ENCODE measurements at regions not wholly inside any gene's neighbourhood (a gene's known extent, or its start where the extent isn't known, plus 50 kb on each side); places are given as distances from the start of the nearest gene placed in this dataset.

DNA sequence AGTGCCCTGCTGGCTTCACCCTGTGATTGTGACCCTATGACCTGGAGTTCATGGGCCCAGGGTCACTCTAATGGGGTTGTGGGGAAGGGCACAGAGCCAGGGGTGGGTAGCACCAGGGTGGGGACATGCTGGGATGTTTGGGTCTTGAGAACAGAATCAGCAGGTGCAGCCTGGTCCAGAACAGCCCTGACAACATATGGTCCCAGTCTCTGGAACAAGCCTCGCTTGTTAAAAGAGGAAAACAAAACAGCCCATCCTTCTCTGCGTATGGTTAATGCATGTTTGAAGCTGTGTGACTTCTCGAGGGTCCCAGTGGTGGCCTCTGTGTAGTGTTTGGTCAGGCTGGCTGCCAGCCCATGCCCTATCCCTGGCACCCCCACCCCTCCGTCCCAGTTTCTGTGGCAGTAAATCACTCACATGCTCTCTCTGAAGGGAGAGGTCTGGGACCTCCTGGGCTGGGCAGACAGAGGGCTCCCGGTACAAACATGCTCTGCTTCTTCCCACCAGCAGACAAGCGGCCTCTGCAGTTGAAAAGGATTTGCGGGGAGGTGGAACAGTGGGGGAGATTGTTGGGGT is 79.4 kb downstream of the FAM241B start:
- TF ChIP-seq POLR2A (IDR thresholded peaks at IDR 0.05) = no peak
- TF ChIP-seq, protein P1, sequence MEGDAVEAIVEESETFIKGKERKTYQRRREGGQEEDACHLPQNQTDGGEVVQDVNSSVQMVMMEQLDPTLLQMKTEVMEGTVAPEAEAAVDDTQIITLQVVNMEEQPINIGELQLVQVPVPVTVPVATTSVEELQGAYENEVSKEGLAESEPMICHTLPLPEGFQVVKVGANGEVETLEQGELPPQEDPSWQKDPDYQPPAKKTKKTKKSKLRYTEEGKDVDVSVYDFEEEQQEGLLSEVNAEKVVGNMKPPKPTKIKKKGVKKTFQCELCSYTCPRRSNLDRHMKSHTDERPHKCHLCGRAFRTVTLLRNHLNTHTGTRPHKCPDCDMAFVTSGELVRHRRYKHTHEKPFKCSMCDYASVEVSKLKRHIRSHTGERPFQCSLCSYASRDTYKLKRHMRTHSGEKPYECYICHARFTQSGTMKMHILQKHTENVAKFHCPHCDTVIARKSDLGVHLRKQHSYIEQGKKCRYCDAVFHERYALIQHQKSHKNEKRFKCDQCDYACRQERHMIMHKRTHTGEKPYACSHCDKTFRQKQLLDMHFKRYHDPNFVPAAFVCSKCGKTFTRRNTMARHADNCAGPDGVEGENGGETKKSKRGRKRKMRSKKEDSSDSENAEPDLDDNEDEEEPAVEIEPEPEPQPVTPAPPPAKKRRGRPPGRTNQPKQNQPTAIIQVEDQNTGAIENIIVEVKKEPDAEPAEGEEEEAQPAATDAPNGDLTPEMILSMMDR (IDR thresholded peaks at IDR 0.05) = no peak
- ATAC-seq = no peak
- Histone ChIP-seq H3K27me3 (no peaks in the 10 kb centered on the region), H3K4me1 (no peaks in the 10 kb centered on the region), H3K4me3 (no peak overlapping the region), H3K9me3 (no peaks in the 10 kb centered on the region), H3K27ac (no peak overlapping the region), H3K36me3 (replicated peaks in 1 of 2; ENCODE audit: insufficient read depth in 1 of 2, low read depth in 2 of 2) (no peaks in the 10 kb centered on the region)
- intact Hi-C loops (cut with DNase I) = no loop called here
- DNase-seq = no peak
- WGBS, 2 donors = 37 to 74% methylated on average over 6 of the region's 7 CpGs

DNA sequence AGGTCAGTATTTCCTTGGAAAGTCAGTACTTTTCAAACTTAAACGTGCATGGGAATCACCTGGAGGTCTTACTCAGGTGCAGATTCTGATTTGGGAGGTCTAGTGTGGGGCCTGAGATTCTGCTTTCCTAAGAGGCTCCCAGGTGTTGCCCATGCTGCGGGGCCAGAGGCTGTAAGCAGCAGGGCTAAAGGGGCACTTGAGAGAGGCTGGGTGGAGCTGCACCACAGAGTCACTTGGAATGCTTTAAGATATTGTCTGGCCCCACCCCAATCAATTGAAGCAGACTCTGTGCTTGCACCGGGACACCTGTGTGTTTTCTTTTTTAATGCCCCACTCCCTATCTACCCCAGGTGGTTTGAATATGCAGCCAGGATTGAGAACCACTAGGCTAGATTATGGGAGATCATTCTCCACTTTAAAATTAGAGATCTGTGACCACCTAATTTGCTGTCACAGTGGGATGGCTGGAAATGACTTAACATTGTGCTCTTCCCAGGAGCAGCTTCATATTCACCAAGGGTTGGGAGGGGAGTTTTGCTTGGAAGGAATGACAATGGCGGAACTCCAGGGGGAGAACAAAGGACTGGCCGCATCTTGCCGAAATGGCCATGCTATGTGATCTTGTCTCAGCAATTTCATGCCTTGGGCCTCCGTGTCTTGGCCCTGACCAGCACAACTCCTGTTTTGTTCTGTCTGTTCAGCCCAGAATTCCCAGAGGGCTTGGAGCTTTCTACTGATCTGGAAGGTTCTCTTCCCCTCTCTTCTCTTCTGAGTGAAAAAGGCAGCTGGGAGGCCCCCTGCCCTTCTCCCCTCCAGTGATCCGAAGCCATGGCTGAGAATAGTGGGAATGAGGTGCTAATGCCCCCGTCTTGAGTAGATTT is 80.2 kb downstream of the FAM241B start:
- Histone ChIP-seq H3K4me1 (no peaks in the 10 kb centered on the region), H3K9me3 (no peaks in the 10 kb centered on the region), H3K4me3 (no peak overlapping the region), H3K36me3 (replicated peaks in 1 of 2; ENCODE audit: insufficient read depth in 1 of 2, low read depth in 2 of 2) (no peaks in the 10 kb centered on the region), H3K27ac (no peak overlapping the region), H3K27me3 (no peaks in the 10 kb centered on the region)
- intact Hi-C loops (cut with DNase I) = loop anchor here (5.0 kb wide), 1 partner anchor 63 kb away; no protein-coding TSS in a partner anchor
- DNase-seq (no peak), ATAC-seq (no peak)
- WGBS, 2 donors = 66 to 78% methylated on average over 9 of the region's 9 CpGs
- no peak for TF ChIP-seq POLR2A (IDR thresholded peaks at IDR 0.05)
- TF ChIP-seq, protein P1 (IDR thresholded peaks at IDR 0.05) = no peak

DNA sequence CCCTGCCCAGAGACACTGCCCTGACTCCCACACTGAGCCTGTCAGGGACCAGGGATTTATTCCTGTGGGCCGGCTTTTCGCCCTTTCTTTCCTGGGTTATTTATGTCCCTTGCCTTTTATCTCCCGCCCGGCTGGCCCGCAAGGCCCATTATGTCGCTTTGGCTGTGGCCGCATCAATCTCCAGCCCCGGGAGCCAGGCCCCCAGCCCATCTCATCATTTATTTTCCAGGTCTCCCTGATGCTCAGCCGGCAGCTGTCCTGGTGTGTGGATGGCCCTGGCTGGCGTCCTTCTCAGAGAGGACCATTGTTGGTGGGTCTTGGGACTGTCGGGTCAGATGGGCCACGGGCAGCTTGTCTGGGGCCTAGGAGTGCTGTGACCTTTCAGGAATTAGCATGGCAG is 82.3 kb downstream of the FAM241B start:
- DNase-seq = no peak
- 82 to 87% methylated on average over 8 to 12 of the region's 12 CpGs for WGBS, 2 donors
- H3K4me1 ChIP-seq = no peaks in the 10 kb centered on the region
- H3K27me3 ChIP-seq = no peaks in the 10 kb centered on the region
- no peaks in the 10 kb centered on the region for H3K9me3 ChIP-seq
- no peak for ATAC-seq
- H3K27ac ChIP-seq = no peak overlapping the region
- TF ChIP-seq, protein P1 (IDR thresholded peaks at IDR 0.05) = no peak
- no peak for TF ChIP-seq POLR2A (IDR thresholded peaks at IDR 0.05)
- H3K4me3 ChIP-seq = no peak overlapping the region
- H3K36me3 ChIP-seq (replicated peaks in 1 of 2; ENCODE audit: insufficient read depth in 1 of 2, low read depth in 2 of 2) = no peaks in the 10 kb centered on the region
- intact Hi-C loops (cut with DNase I) = loop anchor here (5.0 kb wide), 1 partner anchor 65 kb away; no protein-coding TSS in a partner anchor

DNA sequence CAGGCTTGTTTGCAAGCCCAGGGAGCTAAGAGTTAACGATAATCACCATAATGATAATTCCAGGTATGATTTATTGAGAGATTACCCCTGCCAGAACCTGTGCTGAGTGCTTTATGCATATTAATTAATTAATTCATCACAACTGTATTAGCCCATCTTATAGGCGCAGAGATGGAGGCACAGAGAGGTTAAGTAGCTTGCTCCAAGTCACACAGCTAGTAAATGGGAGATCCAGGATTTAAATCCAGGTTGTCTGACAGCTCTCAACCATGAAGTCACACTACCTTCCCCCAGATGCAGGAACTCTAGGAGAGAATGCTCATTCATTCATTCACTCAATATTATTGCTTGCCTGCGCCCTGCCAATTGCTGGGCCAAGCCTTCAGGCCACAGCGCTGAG is 84.5 kb downstream of the FAM241B start:
- 69 to 92% methylated on average over 4 of the region's 4 CpGs for WGBS, 2 donors
- DNase-seq (no peak), ATAC-seq (no peak)
- no peaks in the 10 kb centered on the region for H3K36me3 ChIP-seq (replicated peaks in 1 of 2; ENCODE audit: insufficient read depth in 1 of 2, low read depth in 2 of 2)
- H3K4me3 ChIP-seq = no peak overlapping the region
- no peaks in the 10 kb centered on the region for H3K9me3 ChIP-seq
- intact Hi-C loops (cut with DNase I) = loop anchor here (5.0 kb wide), 1 partner anchor 67 kb away; no protein-coding TSS in a partner anchor
- H3K4me1 ChIP-seq = no peaks in the 10 kb centered on the region
- no peak overlapping the region for H3K27ac ChIP-seq
- no peaks in the 10 kb centered on the region for H3K27me3 ChIP-seq
- TF ChIP-seq POLR2A (IDR thresholded peaks at IDR 0.05) = no peak
- TF ChIP-seq, protein P1 (IDR thresholded peaks at IDR 0.05) = no peak
